ENCODE measurements at regions not wholly inside any gene's neighbourhood (a gene's known extent, or its start where the extent isn't known, plus 50 kb on each side); places are given as distances from the start of the nearest gene placed in this dataset.

- no peaks in the 10 kb centered on the region for H3K9me3 Mint-ChIP-seq
- H3K4me1 Mint-ChIP-seq (ENCODE audit: low read depth in 2 of 2) = no peaks in the 10 kb centered on the region
- DNase-seq (ENCODE audit: low spot score) = no peak
- H3K4me3 Mint-ChIP-seq = no peak overlapping the region
- no peak overlapping the region for H3K27ac Mint-ChIP-seq
- no peaks in the 10 kb centered on the region for H3K27me3 Mint-ChIP-seq
- ATAC-seq = no peak
- no peaks in the 10 kb centered on the region for H3K36me3 Mint-ChIP-seq
Measured at GRCh38 chr3:24843955-24844354, 349.3 kb upstream of the THRB start.

GRCh38 chr3:24845524-24846155 lies 351.0 kb upstream of the THRB start:
- Mint-ChIP-seq H3K27me3 (no peaks in the 10 kb centered on the region), H3K36me3 (no peaks in the 10 kb centered on the region), H3K4me1 (ENCODE audit: low read depth in 2 of 2) (no peaks in the 10 kb centered on the region), H3K4me3 (no peak overlapping the region), H3K27ac (no peak overlapping the region), H3K9me3 (peaks cover 3% of the 10 kb centered on the region)
- ATAC-seq (no peak), DNase-seq (ENCODE audit: low spot score) (no peak)

- no peaks in the 10 kb centered on the region for H3K4me1 Mint-ChIP-seq (ENCODE audit: low read depth in 2 of 2)
- H3K27me3 Mint-ChIP-seq = peaks cover 0 to 3% of the 10 kb centered on the region in 2 donors
- no peak overlapping the region for H3K4me3 Mint-ChIP-seq
- no peak overlapping the region for H3K27ac Mint-ChIP-seq
- DNase-seq (ENCODE audit: low spot score) = no peak
- no peaks in the 10 kb centered on the region for H3K36me3 Mint-ChIP-seq
- ATAC-seq = no peak
- peaks cover 3% of the 10 kb centered on the region for H3K9me3 Mint-ChIP-seq
Measured at GRCh38 chr3:24846286-24846860, 351.7 kb upstream of the THRB start.

- H3K36me3 Mint-ChIP-seq = no peaks in the 10 kb centered on the region
Measured at GRCh38 chr3:24850245-24850644, 355.6 kb upstream of the THRB start.

DNA sequence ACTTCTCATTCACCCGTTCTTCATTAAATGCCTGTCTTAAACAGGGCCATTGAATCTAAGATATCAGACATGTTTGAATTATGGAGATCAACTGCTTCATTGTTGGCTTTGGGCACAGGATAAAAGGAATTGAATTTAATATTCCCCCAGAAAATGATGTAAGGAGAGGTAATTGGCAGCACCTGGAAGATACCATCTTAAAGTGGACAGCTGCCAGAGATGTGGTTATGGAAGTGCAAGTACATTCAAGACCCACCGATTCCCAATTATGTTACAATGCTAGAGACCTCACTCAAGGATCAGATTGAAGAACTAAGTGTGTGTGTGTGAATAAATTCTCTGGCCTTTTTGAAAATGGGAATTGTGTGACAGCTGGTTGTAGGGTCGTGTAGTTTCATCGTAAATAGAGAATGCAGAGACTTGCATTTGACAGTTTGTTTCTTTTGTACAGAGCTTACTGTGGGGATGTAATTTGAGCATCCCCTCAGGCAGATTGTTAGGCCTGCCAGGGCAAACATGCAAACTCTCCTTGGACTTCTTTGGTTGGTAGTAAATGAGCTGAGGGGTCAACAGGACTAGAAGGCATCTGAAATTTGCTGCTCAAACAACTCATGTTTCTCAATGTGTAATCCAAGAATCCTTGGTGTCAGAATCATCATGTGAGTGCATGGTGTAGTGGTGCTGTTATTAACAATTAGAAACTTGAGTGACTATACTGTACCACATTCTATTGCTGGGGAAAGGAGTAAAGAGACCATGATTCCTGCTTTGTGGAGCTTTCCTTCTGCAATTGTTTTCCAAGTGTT lies 359.2 kb upstream of the THRB start:
- Mint-ChIP-seq H3K4me1 (ENCODE audit: low read depth in 2 of 2) (no peaks in the 10 kb centered on the region), H3K9me3 (peaks cover 10% of the 10 kb centered on the region), H3K27me3 (peaks cover 0 to 3% of the 10 kb centered on the region in 2 donors), H3K27ac (no peak overlapping the region), H3K4me3 (no peak overlapping the region), H3K36me3 (no peaks in the 10 kb centered on the region)
- ATAC-seq (no peak), DNase-seq (ENCODE audit: low spot score) (no peak)

More at GRCh38 chr3:24850245-24850644, 355.6 kb upstream of the THRB start:
- no peaks in the 10 kb centered on the region for H3K4me1 Mint-ChIP-seq (ENCODE audit: low read depth in 2 of 2)
- H3K27me3 Mint-ChIP-seq = peaks cover 0 to 3% of the 10 kb centered on the region in 2 donors
- H3K4me3 Mint-ChIP-seq = no peak overlapping the region
- ATAC-seq (no peak), DNase-seq (ENCODE audit: low spot score) (no peak)
- H3K27ac Mint-ChIP-seq = no peak overlapping the region
- H3K9me3 Mint-ChIP-seq = peaks cover 10% of the 10 kb centered on the region

GRCh38 chr3:24854748-24855147 lies 360.1 kb upstream of the THRB start:
- no peak for ATAC-seq
- no peak overlapping the region for H3K27ac Mint-ChIP-seq
- H3K4me1 Mint-ChIP-seq (ENCODE audit: low read depth in 2 of 2) = no peaks in the 10 kb centered on the region
- H3K9me3 Mint-ChIP-seq = peaks cover 7% of the 10 kb centered on the region
- no peak for DNase-seq (ENCODE audit: low spot score)
- no peaks in the 10 kb centered on the region for H3K36me3 Mint-ChIP-seq
- H3K4me3 Mint-ChIP-seq = no peak overlapping the region
- peaks cover 0 to 3% of the 10 kb centered on the region in 2 donors for H3K27me3 Mint-ChIP-seq

DNA sequence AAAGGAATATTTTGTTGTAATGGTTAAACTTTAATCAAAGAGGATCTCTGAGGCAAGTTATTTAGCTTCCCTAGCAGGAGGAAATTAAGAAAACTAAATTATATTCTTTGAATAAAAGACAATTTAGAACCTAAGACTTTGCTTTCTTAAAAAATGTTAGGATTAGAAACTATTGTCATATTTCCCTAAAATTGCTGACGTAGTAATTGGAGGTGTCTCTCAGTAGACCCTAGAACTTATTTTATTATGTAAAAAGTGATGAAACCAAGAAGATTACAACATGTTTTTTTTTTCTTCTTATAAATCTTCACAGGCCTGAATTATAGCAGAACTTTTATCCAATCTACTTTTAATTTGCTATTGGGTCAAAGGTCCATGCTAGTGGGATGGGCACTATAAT lies 363.3 kb upstream of the THRB start:
- Mint-ChIP-seq H3K4me3 (no peak overlapping the region), H3K27ac (no peak overlapping the region), H3K36me3 (no peaks in the 10 kb centered on the region), H3K9me3 (peaks cover 9% of the 10 kb centered on the region), H3K27me3 (no peaks in the 10 kb centered on the region), H3K4me1 (ENCODE audit: low read depth in 2 of 2) (no peaks in the 10 kb centered on the region)
- ATAC-seq = no peak
- DNase-seq (ENCODE audit: low spot score) = no peak

DNA sequence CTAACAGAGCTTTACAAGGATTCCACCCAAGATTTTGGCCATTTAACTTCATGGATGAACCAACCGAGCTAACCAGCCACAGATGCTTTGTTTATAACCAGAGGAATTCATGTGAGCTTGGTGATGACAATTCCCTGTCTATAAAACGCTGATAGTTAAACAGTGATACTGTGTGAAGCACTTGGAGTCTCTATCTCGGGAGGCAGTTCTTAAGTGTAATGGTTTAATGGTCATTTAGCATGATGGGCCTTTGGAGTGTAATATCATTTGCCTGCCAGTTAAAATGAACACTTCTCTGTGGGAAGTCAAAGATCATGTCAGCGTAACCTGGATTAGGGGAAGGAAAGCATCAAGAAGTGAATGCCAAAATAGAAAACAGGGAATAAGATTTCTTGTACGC lies 368.6 kb upstream of the THRB start:
- Mint-ChIP-seq H3K4me1 (ENCODE audit: low read depth in 2 of 2) (no peaks in the 10 kb centered on the region), H3K4me3 (no peak overlapping the region), H3K36me3 (no peaks in the 10 kb centered on the region), H3K9me3 (peaks cover 9% of the 10 kb centered on the region), H3K27me3 (no peaks in the 10 kb centered on the region), H3K27ac (no peak overlapping the region)
- DNase-seq (ENCODE audit: low spot score) (no peak), ATAC-seq (no peak)

DNA sequence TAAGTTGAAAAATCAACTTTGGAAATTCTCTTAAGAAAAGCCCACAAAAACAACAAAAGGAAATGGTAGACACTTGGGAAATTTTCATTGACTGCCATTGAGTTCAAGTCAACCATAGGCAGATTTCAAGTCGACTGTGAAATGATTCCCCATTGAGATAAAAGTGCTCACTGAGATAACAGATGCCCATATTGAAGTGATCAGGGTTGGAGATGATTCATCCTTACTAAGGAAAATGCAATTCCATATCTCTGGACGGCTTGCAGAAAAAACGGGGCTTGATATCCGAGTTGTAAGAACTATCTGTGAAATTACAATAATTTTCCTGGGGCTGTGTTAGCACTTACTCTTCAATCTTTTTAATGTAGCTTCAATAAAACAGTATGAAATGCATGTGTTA lies 373.1 kb upstream of the THRB start:
- DNase-seq (ENCODE audit: low spot score) (no peak), ATAC-seq (no peak)
- Mint-ChIP-seq H3K36me3 (no peaks in the 10 kb centered on the region), H3K27me3 (no peaks in the 10 kb centered on the region), H3K27ac (no peak overlapping the region), H3K4me1 (ENCODE audit: low read depth in 2 of 2) (no peaks in the 10 kb centered on the region), H3K9me3 (peaks cover 8% of the 10 kb centered on the region), H3K4me3 (no peak overlapping the region)

DNA sequence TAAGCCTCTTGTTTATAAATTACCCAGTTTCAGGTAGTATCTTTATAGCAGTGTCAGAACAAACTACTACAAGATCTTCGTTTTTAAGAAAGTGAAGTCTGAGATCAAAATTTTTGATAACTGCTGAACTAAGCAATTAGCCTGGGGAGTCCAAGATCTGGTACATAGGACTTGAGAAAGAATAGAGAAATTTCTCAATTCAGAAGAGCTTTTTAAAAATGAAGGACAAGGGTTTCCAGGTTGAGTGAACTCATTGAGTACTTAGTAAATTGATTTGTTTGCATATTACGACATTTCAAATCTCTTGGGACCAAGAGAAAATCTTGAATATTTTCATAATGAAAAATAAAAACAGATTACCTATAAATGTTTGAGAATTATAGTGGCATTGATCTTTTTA lies 386.6 kb upstream of the THRB start:
- Mint-ChIP-seq H3K9me3 (peaks cover 8% of the 10 kb centered on the region), H3K27ac (no peak overlapping the region), H3K36me3 (no peaks in the 10 kb centered on the region), H3K27me3 (no peaks in the 10 kb centered on the region), H3K4me1 (ENCODE audit: low read depth in 2 of 2) (no peaks in the 10 kb centered on the region), H3K4me3 (no peak overlapping the region)
- no peak for ATAC-seq
- DNase-seq (ENCODE audit: low spot score) = no peak

DNA sequence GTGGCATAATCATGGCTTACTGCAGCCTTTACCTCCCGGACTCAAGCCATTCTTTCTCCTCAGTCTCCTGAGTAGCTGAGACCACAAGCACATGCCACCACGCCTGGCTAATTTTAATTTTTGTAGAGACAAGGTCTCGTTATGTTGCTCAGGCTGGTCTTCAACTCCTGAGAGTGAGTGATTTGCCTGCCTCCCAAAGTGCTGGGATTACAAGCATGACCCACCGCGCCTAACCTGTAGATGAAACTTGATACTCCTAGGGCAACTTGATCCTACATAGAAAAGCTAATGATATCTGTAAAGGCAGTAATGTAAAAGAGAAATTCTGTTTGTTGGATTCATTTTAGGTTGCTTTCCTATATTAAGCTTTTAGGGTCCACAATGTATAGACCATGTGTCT lies 391.9 kb upstream of the THRB start:
- Mint-ChIP-seq H3K4me3 (no peak overlapping the region), H3K4me1 (ENCODE audit: low read depth in 2 of 2) (no peaks in the 10 kb centered on the region), H3K27ac (no peak overlapping the region), H3K27me3 (no peaks in the 10 kb centered on the region), H3K9me3 (no peaks in the 10 kb centered on the region), H3K36me3 (no peaks in the 10 kb centered on the region)
- DNase-seq (ENCODE audit: low spot score) = no peak
- no peak for ATAC-seq

- Mint-ChIP-seq H3K36me3 (no peaks in the 10 kb centered on the region), H3K27ac (no peak overlapping the region), H3K4me3 (no peak overlapping the region), H3K9me3 (no peaks in the 10 kb centered on the region), H3K4me1 (ENCODE audit: low read depth in 2 of 2) (no peaks in the 10 kb centered on the region), H3K27me3 (no peaks in the 10 kb centered on the region)
- DNase-seq (ENCODE audit: low spot score) = no peak
- no peak for ATAC-seq
Measured at GRCh38 chr3:24890012-24890411, 395.4 kb upstream of the THRB start.

- no peak for ATAC-seq
- no peaks in the 10 kb centered on the region for H3K9me3 Mint-ChIP-seq
- DNase-seq (ENCODE audit: low spot score) = no peak
- H3K36me3 Mint-ChIP-seq = no peaks in the 10 kb centered on the region
- H3K4me3 Mint-ChIP-seq = no peak overlapping the region
- H3K27me3 Mint-ChIP-seq = no peaks in the 10 kb centered on the region
- H3K4me1 Mint-ChIP-seq (ENCODE audit: low read depth in 2 of 2) = no peaks in the 10 kb centered on the region
- no peak overlapping the region for H3K27ac Mint-ChIP-seq
Measured at GRCh38 chr3:24899373-24899772, 404.7 kb upstream of the THRB start.

GRCh38 chr3:24899901-24900603 lies 405.4 kb upstream of the THRB start:
- no peak overlapping the region for H3K4me3 Mint-ChIP-seq
- no peaks in the 10 kb centered on the region for H3K36me3 Mint-ChIP-seq
- H3K4me1 Mint-ChIP-seq (ENCODE audit: low read depth in 2 of 2) = no peaks in the 10 kb centered on the region
- H3K27me3 Mint-ChIP-seq = no peaks in the 10 kb centered on the region
- H3K27ac Mint-ChIP-seq = no peak overlapping the region
- ATAC-seq (no peak), DNase-seq (ENCODE audit: low spot score) (no peak)
- H3K9me3 Mint-ChIP-seq = no peaks in the 10 kb centered on the region

Data from natural killer cell treated with Interleukin-12 subunit alpha and Interleukin-12 subunit beta and Interleukin-15 and Interleukin-18, amount 100 ng/mL, for 72 hours (primary cell).